GM21723 (cell line): ENCODE measurements at regions not wholly inside any gene's neighbourhood (a gene's known extent, or its start where the extent isn't known, plus 50 kb on each side); places are given as distances from the start of the nearest gene placed in this dataset.
A peak's percentile ranks its signal among the peaks of the same experiment; 100 is the strongest.

Experiments
- ATAC-seq: cut with Tn5 transposase; IDR thresholded peaks from one replicate; pipeline ENCODE4 v1.9.1; 2021; ENCODE audit warnings: mild to moderate bottlenecking, moderate library complexity; ENCODE audit not compliant: unreplicated experiment

- no peak for ATAC-seq
Observed at GRCh38 chr5:86875539-86875938, 257.8 kb downstream of the COX7C start.

DNA sequence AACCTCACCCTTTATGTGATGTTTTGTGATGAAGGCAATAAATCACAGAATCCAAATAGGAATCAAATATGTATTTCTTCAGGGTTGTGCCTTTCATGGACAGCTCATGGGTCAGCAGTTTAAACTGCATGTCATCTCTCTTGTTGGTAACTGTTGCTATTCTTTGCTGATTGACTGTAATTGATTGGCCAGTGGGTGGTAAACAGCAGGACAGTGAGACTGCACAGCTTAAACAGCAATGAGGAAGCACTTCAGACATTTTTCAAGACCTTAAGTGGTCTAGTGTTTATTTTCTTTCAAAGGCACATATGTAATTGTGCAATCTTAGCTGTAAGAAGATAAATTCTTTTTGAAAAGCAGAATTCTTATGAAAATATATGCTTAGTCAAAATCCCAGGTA lies 260.5 kb downstream of the COX7C start:
- no peak for ATAC-seq

GRCh38 chr5:86879086-86879485 lies 261.3 kb downstream of the COX7C start:
- ATAC-seq, result no peak

- ATAC-seq, result peak; percentile 9
Observed at GRCh38 chr5:86880344-86880743, 262.6 kb downstream of the COX7C start.

GRCh38 chr5:86880785-86881492 lies 263.2 kb downstream of the COX7C start:
- peak; percentile 94 for ATAC-seq

DNA sequence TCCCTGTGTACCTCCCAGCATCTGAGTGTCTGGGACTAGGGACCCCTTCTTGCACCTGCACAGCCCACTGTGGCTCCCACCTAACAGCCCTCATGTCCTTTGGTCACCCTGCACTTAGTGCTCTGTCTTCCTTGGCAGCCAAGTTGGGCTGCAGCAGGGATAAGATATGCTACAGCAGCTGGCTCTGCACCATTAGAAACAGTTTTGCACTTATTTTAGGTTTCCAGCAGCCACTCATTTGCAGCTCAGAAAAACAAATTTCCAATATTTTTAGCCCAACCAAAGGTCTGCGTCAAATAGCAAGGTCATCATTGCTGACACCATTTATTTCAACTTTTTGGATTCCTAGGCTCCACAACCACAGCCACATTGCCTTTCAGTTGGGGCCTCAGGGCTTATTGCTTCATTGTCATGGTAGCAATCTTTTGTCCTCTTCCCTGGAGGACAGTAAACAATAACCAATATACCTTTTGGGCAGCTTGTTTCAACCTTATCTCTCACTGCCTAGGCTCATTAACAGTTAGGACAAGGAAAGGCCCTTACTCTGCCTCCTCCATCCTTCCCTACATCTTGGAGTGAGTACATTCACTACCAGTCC lies 263.9 kb downstream of the COX7C start:
- ATAC-seq, result no peak

GRCh38 chr5:86884608-86885007 lies 266.9 kb downstream of the COX7C start:
- no peak for ATAC-seq

GRCh38 chr5:86885011-86885410 lies 267.3 kb downstream of the COX7C start:
- no peak for ATAC-seq

GRCh38 chr5:86885489-86886230 lies 267.9 kb downstream of the COX7C start:
- ATAC-seq, result no peak

DNA sequence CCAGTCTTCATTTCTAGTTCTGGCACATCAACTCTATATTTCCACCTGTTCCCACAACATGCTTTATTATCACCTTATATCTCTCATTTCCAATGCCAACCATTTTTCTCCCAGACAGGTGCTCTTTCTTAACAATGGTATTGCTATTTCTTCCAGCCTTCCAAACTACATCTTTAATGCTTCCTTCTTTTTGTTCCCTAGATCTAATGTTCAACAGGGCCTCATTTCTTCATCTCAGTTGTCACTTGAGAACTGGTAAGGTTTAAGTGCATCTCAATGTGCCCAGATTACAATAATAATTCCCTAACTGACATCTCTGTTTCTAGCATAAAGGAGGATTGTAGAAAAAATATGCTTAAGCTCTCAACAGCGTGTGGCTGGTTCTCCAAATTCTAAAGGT lies 272.6 kb downstream of the COX7C start:
- no peak for ATAC-seq

DNA sequence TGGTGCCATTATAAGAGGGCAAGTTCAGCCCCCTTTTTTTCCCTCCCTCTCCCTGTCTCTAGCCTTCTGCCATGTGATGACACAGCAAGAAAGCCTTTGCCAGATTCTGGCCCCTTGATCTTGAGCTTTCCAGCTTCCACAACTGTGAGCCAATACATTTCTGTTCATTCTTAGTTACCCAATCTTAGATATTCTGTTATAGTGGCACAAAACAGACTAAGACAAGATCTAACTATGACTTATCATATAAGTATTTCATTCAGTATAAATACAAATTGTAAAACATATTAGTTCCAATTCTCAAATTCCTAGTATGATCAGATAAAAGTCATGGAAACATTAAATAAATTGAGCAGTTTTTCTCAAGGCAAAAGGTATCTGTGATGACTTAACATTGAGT lies 276.3 kb downstream of the COX7C start:
- no peak for ATAC-seq

GRCh38 chr5:86896916-86897315 lies 279.2 kb downstream of the COX7C start:
- ATAC-seq, result no peak

- ATAC-seq, result no peak
Observed at GRCh38 chr5:86909418-86910295, 291.9 kb downstream of the COX7C start.

GRCh38 chr5:86917117-86917579 lies 299.4 kb downstream of the COX7C start:
- no peak for ATAC-seq

- no peak for ATAC-seq
Observed at GRCh38 chr5:86918246-86918645, 300.5 kb downstream of the COX7C start.

- ATAC-seq, result no peak
Observed at GRCh38 chr5:86926033-86926432, 308.3 kb downstream of the COX7C start.

GRCh38 chr5:86929123-86929766 lies 311.5 kb downstream of the COX7C start:
- no peak for ATAC-seq

GRCh38 chr5:86951761-86952160 lies 315.9 kb upstream of the RASA1 start:
- ATAC-seq, result no peak

GRCh38 chr5:86964889-86965288 lies 302.8 kb upstream of the RASA1 start:
- ATAC-seq, result no peak

GRCh38 chr5:86968301-86968753 lies 299.4 kb upstream of the RASA1 start:
- no peak for ATAC-seq
